ENCODE measurements at regions not wholly inside any gene's neighbourhood (a gene's known extent, or its start where the extent isn't known, plus 50 kb on each side); places are given as distances from the start of the nearest gene placed in this dataset.

GRCh38 chr1:221159608-221160007 is 280.4 kb downstream of the HLX start:
- Histone ChIP-seq H3K4me1 (no peaks in the 10 kb centered on the region), H3K27me3 (no peaks in the 10 kb centered on the region), H3K9me3 (no peaks in the 10 kb centered on the region), H3K27ac (no peak overlapping the region), H3K4me3 (no peak overlapping the region), H3K36me3 (no peaks in the 10 kb centered on the region)
- TF ChIP-seq POLR2A (IDR thresholded peaks at IDR 0.05) (no peak), CTCF (IDR thresholded peaks at IDR 0.05) (no peak)
- DNase-seq, result no peak

- no peak overlapping the region for H3K27ac ChIP-seq
- no peak for TF ChIP-seq CTCF (IDR thresholded peaks at IDR 0.05)
- TF ChIP-seq POLR2A (IDR thresholded peaks at IDR 0.05), result no peak
- H3K27me3 ChIP-seq, result no peaks in the 10 kb centered on the region
- DNase-seq, result no peak
- H3K36me3 ChIP-seq, result no peaks in the 10 kb centered on the region
- no peaks in the 10 kb centered on the region for H3K9me3 ChIP-seq
- H3K4me1 ChIP-seq, result no peaks in the 10 kb centered on the region
- no peak overlapping the region for H3K4me3 ChIP-seq
Observed at GRCh38 chr1:221161571-221162041, 282.4 kb downstream of the HLX start.

GRCh38 chr1:221162352-221162751 is 283.1 kb downstream of the HLX start:
- no peak for TF ChIP-seq POLR2A (IDR thresholded peaks at IDR 0.05)
- no peak for TF ChIP-seq CTCF (IDR thresholded peaks at IDR 0.05)
- Histone ChIP-seq H3K27me3 (no peaks in the 10 kb centered on the region), H3K4me3 (no peak overlapping the region), H3K27ac (no peak overlapping the region), H3K9me3 (no peaks in the 10 kb centered on the region), H3K4me1 (no peaks in the 10 kb centered on the region), H3K36me3 (no peaks in the 10 kb centered on the region)
- no peak for DNase-seq

- Histone ChIP-seq H3K36me3 (no peaks in the 10 kb centered on the region), H3K9me3 (no peaks in the 10 kb centered on the region), H3K4me1 (no peaks in the 10 kb centered on the region), H3K27ac (no peak overlapping the region), H3K27me3 (no peaks in the 10 kb centered on the region), H3K4me3 (no peak overlapping the region)
- no peak for TF ChIP-seq POLR2A (IDR thresholded peaks at IDR 0.05)
- DNase-seq, result no peak
Observed at GRCh38 chr1:221162939-221163338, 283.7 kb downstream of the HLX start.

- Histone ChIP-seq H3K36me3 (no peaks in the 10 kb centered on the region), H3K9me3 (no peaks in the 10 kb centered on the region), H3K4me3 (no peak overlapping the region), H3K27ac (no peak overlapping the region), H3K27me3 (no peaks in the 10 kb centered on the region), H3K4me1 (no peaks in the 10 kb centered on the region)
- TF ChIP-seq POLR2A (IDR thresholded peaks at IDR 0.05) (no peak), CTCF (IDR thresholded peaks at IDR 0.05) (no peak)
- DNase-seq, result no peak
Observed at GRCh38 chr1:221164029-221164428, 284.8 kb downstream of the HLX start.

- Histone ChIP-seq H3K36me3 (no peaks in the 10 kb centered on the region), H3K27ac (no peak overlapping the region), H3K9me3 (no peaks in the 10 kb centered on the region), H3K4me1 (no peaks in the 10 kb centered on the region), H3K4me3 (no peak overlapping the region), H3K27me3 (no peaks in the 10 kb centered on the region)
- TF ChIP-seq CTCF (IDR thresholded peaks at IDR 0.05) (no peak), POLR2A (IDR thresholded peaks at IDR 0.05) (no peak)
- DNase-seq, result no peak
Observed at GRCh38 chr1:221164951-221165838, 286.0 kb downstream of the HLX start.

All from Peyer's patch (tissue), 4 donors.